Adrenal gland (tissue), 5 donors: ENCODE measurements at regions not wholly inside any gene's neighbourhood (a gene's known extent, or its start where the extent isn't known, plus 50 kb on each side); places are given as distances from the start of the nearest gene placed in this dataset.

Experiments
- CTCF ChIP-seq, 6 experiments: fragments of 450-650 bp in 4 of 6; fragments of 200-600 bp in 2 of 6; sonication (generic) in 1 of 6; IDR thresholded peaks; 1 replicate in 5 of 6; 2 replicates in 1 of 6; pipeline versions ENCODE4 v1.5.1 to v1.8.0; 2016 to 2021; ENCODE audit warnings: antibody characterized with exemption in 6 of 6, mild to moderate bottlenecking in 2 of 6, moderate library complexity in 1 of 6
- POLR2A ChIP-seq, 2 donors: fragments of 450-650 bp; IDR thresholded peaks; one replicate each; pipeline ENCODE4 v1.6.1; 2017; ENCODE audit warnings: antibody characterized with exemption in 2 of 2, mild to moderate bottlenecking in 2 of 2, moderate library complexity in 1 of 2
- donor health status: DM: no; HTN: no; CAD: no.

- no peak for TF ChIP-seq POLR2A (IDR thresholded peaks at IDR 0.05)
- no peak for TF ChIP-seq CTCF (IDR thresholded peaks at IDR 0.05)
Measured at GRCh38 chr10:57952741-57953140, 315.0 kb downstream of the IPMK start.
